Psoas muscle (tissue), 7 donors: ENCODE measurements at regions not wholly inside any gene's neighbourhood (a gene's known extent, or its start where the extent isn't known, plus 50 kb on each side); places are given as distances from the start of the nearest gene placed in this dataset.

Experiments used
- ATAC-seq, 4 donors: fragments of 200-7000 bp; cut with Tn5 transposase; one replicate each; pipeline ENCODE4 v1.9.1; 2020; ENCODE audit warnings: moderate library complexity in 3 of 4, mild to moderate bottlenecking in 2 of 4
- DNase-seq, 2 donors: peaks; one replicate each; pipeline ENCODE4 v3.0.0-alpha.2; 2020
- H3K27ac ChIP-seq: fragments of 200-600 bp; one replicate; pipeline ENCODE4 v1.8.0; 2022
- H3K27me3 ChIP-seq, 3 donors: fragments of 200-600 bp in 1 of 3; one replicate each; pipeline versions ENCODE4 v1.6.1 to v1.8.0; 2013 to 2022; ENCODE audit warnings: low read length in 2 of 3, mild to moderate bottlenecking in 2 of 3, moderate library complexity in 1 of 3; ENCODE audit not compliant: insufficient read depth in 3 of 3
- H3K36me3 ChIP-seq, 2 donors: fragments of 200-600 bp in 1 of 2; one replicate each; pipeline versions ENCODE4 v1.6.1 to v1.8.0; 2013 to 2022; ENCODE audit warnings: low read depth in 1 of 2, mild to moderate bottlenecking in 1 of 2, moderate library complexity in 1 of 2; ENCODE audit not compliant: insufficient read depth in 1 of 2
- H3K4me1 ChIP-seq: fragments of 200-600 bp; one replicate; pipeline ENCODE4 v1.8.0; 2022
- H3K4me3 ChIP-seq: fragments of 200-600 bp; one replicate; pipeline ENCODE4 v1.8.0; 2022; ENCODE audit warnings: mild to moderate bottlenecking
- H3K9me3 ChIP-seq: fragments of 200-600 bp; one replicate; pipeline ENCODE4 v1.8.0; 2022
- WGBS, 3 donors: extraction: QIAGEN DNeasy Blood & Tissue Kit; methylation state at CpG; one replicate each; pipeline versions ENCODE4 v1.1.6 to v1.1.7; 2013; 5-methylcytosine and 5-hydroxymethylcytosine counted together
- intact Hi-C, 2 donors: fragments of 100-400 bp; cut with DNase I; formaldehyde crosslinking; loops; one replicate each; pipeline versions ENCODE4 v1.11.0 to v1.14.2; 2022
- TF ChIP-seq, protein P1 (sequence below): fragments of 200-600 bp; IDR thresholded peaks from one replicate; pipeline ENCODE4 v1.8.0; 2022; ENCODE audit warnings: antibody characterized with exemption
- donor health status: healthy with polysubstance abuse.
- donor health status: DM: no; HTN: no; CAD: no; lungs with moderate emphysema.
- donor health status: Bipolar disorder and iron deficiency.
- donor health status: healthy.
- donor health status: DM: yes; HTN: yes; CAD: no.
- donor health status: DM: no; HTN: no; CAD: no.
- donor health status: DM: yes; HTN: yes; CAD: no.

DNA sequence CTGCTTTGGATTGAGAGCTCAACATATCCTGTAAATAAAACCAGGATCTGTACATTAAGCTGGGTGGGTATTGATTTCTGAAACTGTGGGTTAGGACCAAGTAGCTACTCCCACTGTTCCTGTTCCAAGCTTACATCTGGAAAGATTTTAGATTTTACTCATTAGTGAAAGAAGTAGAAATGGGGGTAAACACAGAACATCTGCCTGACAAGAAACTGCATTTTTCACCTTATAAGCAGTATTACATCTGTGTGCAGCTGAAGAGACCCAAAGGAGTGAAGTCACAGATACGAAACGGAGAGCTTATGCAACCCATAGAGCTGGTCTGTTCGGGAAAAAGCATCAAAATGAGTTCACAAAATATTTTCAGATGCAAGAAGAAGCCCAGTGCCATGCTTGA, 235.2 kb downstream of the SLITRK5 start:
- no peaks in the 10 kb centered on the region for H3K36me3 ChIP-seq
- 43 to 47% (median 44%) methylated on average over 3 of the region's 3 CpGs for WGBS, 3 donors

DNA sequence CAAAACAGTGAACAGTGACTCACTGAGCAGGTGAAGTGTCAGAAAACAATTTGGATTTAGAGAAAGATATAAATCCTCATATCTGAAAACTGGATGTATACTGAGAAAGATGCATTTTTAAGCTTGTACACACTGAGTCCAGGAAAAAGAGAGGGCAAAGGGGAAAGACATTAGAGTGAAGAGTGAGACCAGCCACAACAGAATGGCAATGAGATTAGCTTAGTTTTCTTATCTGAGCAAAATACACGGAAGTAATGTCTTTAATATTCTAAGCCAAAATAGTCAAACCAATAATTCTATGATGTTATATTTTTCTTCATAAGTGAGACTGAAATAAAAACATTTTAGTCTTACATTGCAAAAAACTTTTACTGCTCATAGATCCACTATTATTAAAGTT, 236.0 kb downstream of the SLITRK5 start:
- no peaks in the 10 kb centered on the region for H3K4me1 ChIP-seq
- ATAC-seq (no peak), DNase-seq (no peak)
- H3K27ac ChIP-seq: no peak overlapping the region
- no peak overlapping the region for H3K4me3 ChIP-seq
- no peaks in the 10 kb centered on the region for H3K36me3 ChIP-seq
- H3K9me3 ChIP-seq: no peaks in the 10 kb centered on the region
- TF ChIP-seq, protein P1, sequence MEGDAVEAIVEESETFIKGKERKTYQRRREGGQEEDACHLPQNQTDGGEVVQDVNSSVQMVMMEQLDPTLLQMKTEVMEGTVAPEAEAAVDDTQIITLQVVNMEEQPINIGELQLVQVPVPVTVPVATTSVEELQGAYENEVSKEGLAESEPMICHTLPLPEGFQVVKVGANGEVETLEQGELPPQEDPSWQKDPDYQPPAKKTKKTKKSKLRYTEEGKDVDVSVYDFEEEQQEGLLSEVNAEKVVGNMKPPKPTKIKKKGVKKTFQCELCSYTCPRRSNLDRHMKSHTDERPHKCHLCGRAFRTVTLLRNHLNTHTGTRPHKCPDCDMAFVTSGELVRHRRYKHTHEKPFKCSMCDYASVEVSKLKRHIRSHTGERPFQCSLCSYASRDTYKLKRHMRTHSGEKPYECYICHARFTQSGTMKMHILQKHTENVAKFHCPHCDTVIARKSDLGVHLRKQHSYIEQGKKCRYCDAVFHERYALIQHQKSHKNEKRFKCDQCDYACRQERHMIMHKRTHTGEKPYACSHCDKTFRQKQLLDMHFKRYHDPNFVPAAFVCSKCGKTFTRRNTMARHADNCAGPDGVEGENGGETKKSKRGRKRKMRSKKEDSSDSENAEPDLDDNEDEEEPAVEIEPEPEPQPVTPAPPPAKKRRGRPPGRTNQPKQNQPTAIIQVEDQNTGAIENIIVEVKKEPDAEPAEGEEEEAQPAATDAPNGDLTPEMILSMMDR: no peak
- H3K27me3 ChIP-seq: no peaks in the 10 kb centered on the region
- 48 to 67% (median 63%) methylated on average over 1 of the region's 1 CpG for WGBS, 3 donors
- intact Hi-C loops: no loop called here

More for the DNA sequence above, 235.2 kb downstream of the SLITRK5 start:
- Histone ChIP-seq H3K4me3 (no peak overlapping the region), H3K27me3 (no peaks in the 10 kb centered on the region), H3K27ac (no peak overlapping the region), H3K9me3 (no peaks in the 10 kb centered on the region), H3K4me1 (no peaks in the 10 kb centered on the region)
- TF ChIP-seq, protein P1: no peak
- ATAC-seq (no peak), DNase-seq (no peak)
- intact Hi-C loops: no loop called here

DNA sequence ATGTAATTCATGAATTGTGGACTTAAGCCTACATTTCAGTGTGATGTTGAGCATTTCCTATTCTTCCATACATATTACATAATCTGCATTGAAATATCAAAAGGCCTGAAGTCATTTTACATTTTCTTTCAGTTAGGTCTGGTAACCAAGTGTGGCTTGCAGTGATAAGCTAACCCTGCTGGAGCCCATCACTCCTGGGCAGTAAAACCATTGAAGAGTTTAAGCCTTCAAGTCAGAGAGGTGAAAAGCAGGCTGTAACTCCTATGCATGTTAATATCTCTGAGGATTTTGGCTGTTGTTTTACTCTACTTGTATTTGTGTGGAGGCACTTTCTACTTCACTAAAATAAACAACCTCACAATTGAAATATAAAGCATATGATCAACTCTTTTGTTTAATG, 248.8 kb downstream of the SLITRK5 start:
- DNase-seq (no peak), ATAC-seq (no peak)
- intact Hi-C loops: no loop called here

DNA sequence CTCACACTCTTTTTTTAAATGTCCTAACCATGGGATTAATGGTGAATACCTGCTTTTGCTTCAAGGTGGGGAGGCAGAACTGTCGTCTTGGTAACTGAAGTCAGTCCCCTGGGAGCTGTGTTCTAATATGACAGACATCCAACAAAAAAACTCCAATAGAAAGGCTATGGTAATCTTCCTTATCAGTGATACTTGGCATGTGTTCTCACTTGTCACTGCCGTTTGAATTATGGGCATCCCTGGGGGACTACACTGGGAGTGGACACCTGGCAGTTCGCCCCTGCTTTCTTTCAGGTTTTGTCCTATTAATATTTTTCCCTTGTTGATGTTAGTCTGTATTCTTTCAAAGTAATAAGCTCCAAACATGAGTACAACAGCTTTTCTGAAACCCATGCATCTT, 252.6 kb downstream of the SLITRK5 start:
- DNase-seq (no peak), ATAC-seq (no peak)
- intact Hi-C loops: no loop called here
- Histone ChIP-seq H3K36me3 (no peaks in the 10 kb centered on the region), H3K9me3 (no peaks in the 10 kb centered on the region), H3K4me3 (no peak overlapping the region), H3K27ac (no peak overlapping the region), H3K27me3 (no peaks in the 10 kb centered on the region), H3K4me1 (no peaks in the 10 kb centered on the region)
- TF ChIP-seq, protein P1: no peak
- WGBS, 3 donors: 46 to 57% (median 51%) methylated on average over 3 of the region's 3 CpGs

More for the DNA sequence above, 248.8 kb downstream of the SLITRK5 start:
- no peak overlapping the region for H3K27ac ChIP-seq
- no peaks in the 10 kb centered on the region for H3K27me3 ChIP-seq
- TF ChIP-seq, protein P1: no peak
- H3K4me3 ChIP-seq: no peak overlapping the region
- no peaks in the 10 kb centered on the region for H3K9me3 ChIP-seq
- H3K4me1 ChIP-seq: no peaks in the 10 kb centered on the region
- H3K36me3 ChIP-seq: no peaks in the 10 kb centered on the region

DNA sequence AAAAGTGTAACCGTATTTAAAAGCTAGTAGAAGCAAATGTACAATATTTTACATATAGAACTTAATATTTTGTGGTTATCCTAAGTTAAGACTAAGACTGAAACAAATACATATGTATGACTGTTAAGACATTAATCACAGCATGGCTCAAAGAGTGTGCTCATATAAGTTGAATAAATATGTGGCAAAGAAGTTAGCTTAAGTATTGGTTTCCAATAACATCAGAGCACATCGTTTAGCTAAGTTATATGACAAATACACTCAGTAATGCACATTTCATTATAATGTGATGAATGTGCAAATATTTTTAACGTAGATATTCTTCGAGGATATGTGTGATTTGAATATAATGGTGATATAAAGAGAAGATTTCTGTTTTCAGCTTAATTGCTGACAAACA, 253.8 kb downstream of the SLITRK5 start:
- no peak for ATAC-seq
- TF ChIP-seq, protein P1: no peak
- intact Hi-C loops: no loop called here

More for the DNA sequence above, 253.8 kb downstream of the SLITRK5 start:
- DNase-seq: no peak
- Histone ChIP-seq H3K27ac (no peak overlapping the region), H3K9me3 (no peaks in the 10 kb centered on the region), H3K4me3 (no peak overlapping the region), H3K36me3 (no peaks in the 10 kb centered on the region), H3K27me3 (no peaks in the 10 kb centered on the region), H3K4me1 (no peaks in the 10 kb centered on the region)
- WGBS, 3 donors: 78 to 87% (median 82%) methylated on average over 4 of the region's 4 CpGs
